HL-60 (cell line): ENCODE measurements at regions not wholly inside any gene's neighbourhood (a gene's known extent, or its start where the extent isn't known, plus 50 kb on each side); places are given as distances from the start of the nearest gene placed in this dataset.

ENCODE experiments used
- DNase-seq, 2 experiments: peaks; one replicate each; pipeline ENCODE4 v3.0.0-alpha.2; 2010 to 2020; ENCODE audit warnings: low read depth in 1 of 2, low spot score in 1 of 2
- H3K27ac ChIP-seq: fragments of 250-450 bp; sonication (Bioruptor Pico); replicated peaks from 2 replicates; pipeline ENCODE4 v1.5.1; 2020; ENCODE audit warnings: mild to moderate bottlenecking, moderate library complexity
- H3K27me3 ChIP-seq: fragments of 250-450 bp; sonication (Bioruptor Pico); 2 replicates; pipeline ENCODE4 v1.5.1; 2021; ENCODE audit warnings: mild to moderate bottlenecking, moderate library complexity; ENCODE audit not compliant: insufficient read depth, poor library complexity, severe bottlenecking
- H3K4me3 ChIP-seq: replicated peaks from 2 replicates; pipeline ENCODE4 v1.5.1; 2011; ENCODE audit warnings: mild to moderate bottlenecking, control low read depth, low read length; ENCODE audit not compliant: insufficient read depth
- CTCF ChIP-seq: IDR thresholded peaks from one replicate; pipeline ENCODE4 v1.5.1; 2011; ENCODE audit warnings: low read length, control low read depth, inconsistent platforms; ENCODE audit not compliant: insufficient read depth
- GABPA ChIP-seq: IDR thresholded peaks from 2 replicates; pipeline ENCODE4 v1.6.1; 2012; ENCODE audit warnings: low read depth
- POLR2AphosphoS5 ChIP-seq: IDR thresholded peaks from 2 replicates; pipeline ENCODE4 v1.6.1; 2012; ENCODE audit warnings: low read depth
- REST ChIP-seq: IDR thresholded peaks from 2 replicates; pipeline ENCODE4 v1.6.1; 2012; ENCODE audit warnings: low read depth; ENCODE audit not compliant: insufficient replicate concordance
- SPI1 ChIP-seq: IDR thresholded peaks from 2 replicates; pipeline ENCODE4 v1.6.1; 2012; ENCODE audit warnings: low read depth, mild to moderate bottlenecking, borderline replicate concordance

GRCh38 chr17:69819316-69820087, 255.5 kb upstream of the KCNJ16 start:
- DNase-seq, result no peak
- no peak overlapping the region for H3K27ac ChIP-seq
- TF ChIP-seq REST (no peak), SPI1 (no peak), GABPA (no peak), CTCF (no peak), POLR2AphosphoS5 (no peak)
- H3K4me3 ChIP-seq, result no peak overlapping the region
- no peaks in the 10 kb centered on the region for H3K27me3 ChIP-seq

GRCh38 chr17:69820876-69821473, 254.1 kb upstream of the KCNJ16 start:
- TF ChIP-seq CTCF, result no peak
- TF ChIP-seq POLR2AphosphoS5, result no peak
- TF ChIP-seq GABPA, result no peak
- TF ChIP-seq REST, result no peak
- no peak for TF ChIP-seq SPI1
- H3K27ac ChIP-seq, result no peak overlapping the region
- no peak for DNase-seq
- H3K4me3 ChIP-seq, result no peak overlapping the region
- no peaks in the 10 kb centered on the region for H3K27me3 ChIP-seq

GRCh38 chr17:69822314-69822875, 252.6 kb upstream of the KCNJ16 start:
- no peak for TF ChIP-seq GABPA
- TF ChIP-seq REST, result no peak
- TF ChIP-seq CTCF, result no peak
- no peak for TF ChIP-seq SPI1

More at GRCh38 chr17:69822314-69822875, 252.6 kb upstream of the KCNJ16 start:
- H3K4me3 ChIP-seq, result no peak overlapping the region
- no peaks in the 10 kb centered on the region for H3K27me3 ChIP-seq
- H3K27ac ChIP-seq, result no peak overlapping the region
- DNase-seq, result no peak
